Ramos (cell line): ENCODE measurements at regions not wholly inside any gene's neighbourhood (a gene's known extent, or its start where the extent isn't known, plus 50 kb on each side); places are given as distances from the start of the nearest gene placed in this dataset.
"Not testable (repeated sequence)": the region's sequence is repeated elsewhere in the genome, so short reads cannot be mapped to it uniquely, and the experiment has no call there.

Source experiments
- in situ Hi-C: fragments of 300-500 bp; cut with MboI; formaldehyde crosslinking; loops from one replicate; pipeline ENCODE4 v1.14.3; 2022; ENCODE audit warnings: low sequenced_read_pairs; ENCODE audit not compliant: unreplicated experiment

DNA sequence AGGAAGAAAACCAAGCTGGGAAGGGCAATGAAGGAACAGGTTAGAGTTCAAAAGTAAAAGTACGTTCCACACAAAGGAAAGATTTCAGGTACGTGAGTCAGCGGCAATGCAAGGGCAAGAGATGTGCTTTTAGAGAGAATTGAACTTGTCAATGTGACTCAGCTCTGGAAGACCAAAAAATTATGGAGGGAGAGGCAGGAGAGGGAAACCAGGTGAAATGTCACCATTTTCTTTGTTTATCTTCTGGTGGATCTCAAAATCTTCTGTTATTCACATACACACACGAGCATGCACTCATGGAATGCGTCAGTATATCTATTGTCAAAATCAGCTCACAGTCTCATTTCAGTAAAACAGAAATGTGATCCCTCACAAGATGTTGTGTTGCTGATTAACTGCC, 148.8 kb upstream of the RFX3 start:
- in situ Hi-C loops, result no loop called here

DNA sequence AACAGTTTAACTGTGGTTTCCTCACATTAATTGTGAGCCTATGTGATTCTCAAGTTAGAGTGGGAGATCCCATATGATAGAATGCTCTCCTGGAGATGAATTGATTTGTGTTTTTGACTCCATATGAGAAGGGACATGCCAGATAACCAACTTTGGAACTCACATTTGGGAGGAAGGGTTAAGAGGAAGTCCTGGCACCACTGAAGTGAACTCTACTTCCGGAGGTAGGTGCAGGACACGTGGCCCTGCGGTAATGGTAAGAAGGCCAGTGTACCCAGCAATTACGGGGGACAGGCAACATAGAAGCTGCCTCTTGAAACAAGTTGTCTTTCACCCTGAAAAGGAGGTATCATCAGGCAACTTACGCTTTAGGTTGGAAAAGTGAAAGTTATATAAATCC, 146.6 kb upstream of the RFX3 start:
- in situ Hi-C loops, result no loop called here

DNA sequence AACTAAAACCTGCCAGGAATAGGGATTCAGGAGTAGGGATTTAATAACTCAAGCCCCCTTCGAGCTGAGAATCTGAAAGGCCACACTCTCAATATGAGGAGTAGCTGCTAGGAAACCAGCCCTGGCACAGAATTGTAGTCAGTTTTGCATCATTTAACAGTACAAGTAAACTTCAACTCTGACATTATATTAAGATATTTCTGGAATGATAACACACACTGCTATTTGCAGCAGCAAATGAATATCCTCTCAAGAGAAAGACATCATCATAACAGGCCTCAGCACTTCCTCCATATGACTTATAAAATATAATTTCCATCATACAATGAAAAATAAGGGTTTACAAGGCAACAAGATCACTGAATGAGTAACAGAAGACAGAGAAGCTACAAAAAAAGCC, 138.2 kb upstream of the RFX3 start:
- in situ Hi-C loops, result no loop called here

DNA sequence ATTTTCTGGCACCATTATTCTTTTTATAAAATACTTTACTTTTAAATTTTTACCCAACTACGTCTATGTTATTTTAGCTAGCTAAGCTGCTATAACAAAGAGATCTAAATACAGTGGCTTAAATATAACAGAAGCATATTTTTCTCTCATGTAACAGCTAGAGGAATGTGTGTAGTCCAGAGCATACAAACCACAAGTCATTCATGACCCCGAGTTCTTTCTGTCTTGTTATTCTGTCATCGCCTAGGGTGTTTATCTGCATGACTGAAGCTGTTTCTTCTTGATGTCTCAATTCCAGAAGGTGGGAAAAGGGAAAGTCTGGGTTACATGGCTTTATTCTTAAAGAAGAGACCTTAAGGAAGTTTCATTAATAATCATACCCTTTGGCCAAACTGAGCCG, 136.9 kb upstream of the RFX3 start:
- in situ Hi-C loops, result no loop called here

DNA sequence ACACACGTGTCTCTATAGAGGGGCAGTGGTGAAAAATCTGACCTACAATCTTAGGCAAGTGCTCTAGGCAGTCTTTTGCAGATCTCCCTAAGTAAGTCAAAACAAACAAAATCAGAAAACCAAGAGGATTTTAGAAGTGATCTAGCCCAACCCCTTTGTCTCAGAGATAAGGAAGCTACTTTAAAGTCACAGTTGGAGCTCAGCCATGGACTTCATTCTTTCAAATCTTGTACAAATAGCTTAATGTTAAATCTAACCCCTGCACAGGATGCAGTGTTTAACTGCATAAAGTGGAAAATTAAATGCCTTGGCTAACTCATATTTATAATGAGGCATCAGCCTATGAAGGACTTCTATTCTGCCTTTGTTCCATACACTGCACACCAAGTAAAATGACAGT, 135.1 kb upstream of the RFX3 start:
- in situ Hi-C loops, result no loop called here

DNA sequence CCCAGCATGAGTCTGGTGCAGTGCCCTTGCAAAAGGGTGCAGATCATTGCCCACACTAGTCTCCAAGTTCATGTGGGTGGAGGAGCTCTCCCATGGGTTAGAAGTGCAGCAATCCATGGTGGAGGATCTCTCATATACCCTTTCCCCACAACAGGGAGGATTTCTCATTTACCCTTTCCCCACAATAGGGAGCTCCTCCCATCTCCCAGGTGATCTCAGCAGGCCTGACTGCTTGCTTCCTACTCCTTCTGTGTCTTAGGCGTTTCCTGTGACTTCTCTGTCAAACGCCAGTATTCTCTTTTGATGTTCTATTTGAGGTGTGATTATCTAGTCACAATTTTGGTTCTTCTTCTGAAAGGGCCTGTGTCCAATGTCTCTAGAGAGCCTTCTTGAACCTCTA, 133.8 kb upstream of the RFX3 start:
- in situ Hi-C loops, result no loop called here

DNA sequence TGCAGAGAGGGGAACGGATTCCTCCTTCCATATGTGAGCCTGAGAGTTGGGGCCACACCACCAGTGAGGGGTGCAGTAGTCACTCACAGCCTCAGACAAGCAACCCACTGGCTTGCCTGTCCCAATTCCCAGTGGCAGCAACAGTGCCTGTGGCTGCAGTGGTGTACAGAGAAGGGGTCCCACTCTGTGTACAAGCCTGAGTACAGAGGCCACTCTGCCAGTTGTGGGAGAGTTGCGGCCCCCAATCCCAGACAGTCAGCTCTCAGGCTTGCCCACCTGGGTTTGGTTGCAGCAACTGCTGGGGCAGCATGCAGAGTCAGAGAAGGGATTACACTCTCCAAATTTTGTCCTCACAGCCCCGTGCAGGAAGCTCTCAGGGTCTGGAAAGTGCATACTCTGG, 133.2 kb upstream of the RFX3 start:
- in situ Hi-C loops, result no loop called here

DNA sequence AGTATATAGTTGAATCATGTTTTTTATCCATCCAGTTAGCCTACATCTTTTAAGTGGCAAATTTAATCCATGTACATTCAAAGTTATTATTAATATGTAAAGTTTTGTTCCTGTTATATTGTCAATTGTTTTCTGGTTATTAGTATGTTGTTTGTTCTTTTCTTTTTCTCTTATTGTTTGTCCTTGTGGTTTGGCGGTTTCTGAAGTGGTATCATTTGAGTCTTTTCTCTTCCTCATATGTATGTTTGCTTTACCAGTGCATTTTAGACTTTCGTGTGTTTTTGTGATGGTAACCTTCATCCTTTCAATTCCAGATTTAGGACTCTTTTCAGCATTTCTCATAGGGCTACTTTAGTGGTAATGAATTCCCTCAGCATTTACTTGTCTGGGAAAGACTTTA, 130.4 kb upstream of the RFX3 start:
- in situ Hi-C loops, result no loop called here

DNA sequence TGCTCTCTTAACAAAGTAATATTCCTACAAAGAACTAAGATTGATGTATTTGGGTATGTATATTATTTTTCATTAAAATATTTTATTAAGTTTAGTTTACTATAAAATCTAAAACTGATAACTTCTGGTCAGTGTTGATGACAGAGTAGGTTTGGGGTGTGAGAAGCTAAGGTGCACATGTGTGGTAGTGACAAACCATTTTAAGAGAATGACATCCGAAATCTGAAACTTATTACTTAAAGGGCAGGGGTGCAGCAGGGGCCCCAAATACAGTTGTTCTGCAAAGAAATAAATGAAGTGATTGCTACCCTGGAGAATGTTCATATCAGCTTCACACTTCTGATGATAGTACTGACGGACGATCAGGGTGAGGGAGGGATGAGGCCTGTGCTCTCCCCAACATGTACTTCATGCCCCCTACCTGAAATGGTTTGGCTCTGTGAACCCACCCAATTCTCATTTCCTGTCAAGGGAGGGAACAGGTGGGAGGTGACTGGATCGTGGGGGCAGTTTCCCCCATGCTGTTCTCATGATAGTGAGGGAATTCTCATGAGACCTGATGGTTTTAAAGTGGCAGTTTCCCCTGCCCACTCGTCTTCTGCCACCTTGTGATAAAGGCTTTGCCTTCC, 125.3 kb upstream of the RFX3 start:
- in situ Hi-C loops, result no loop called here

DNA sequence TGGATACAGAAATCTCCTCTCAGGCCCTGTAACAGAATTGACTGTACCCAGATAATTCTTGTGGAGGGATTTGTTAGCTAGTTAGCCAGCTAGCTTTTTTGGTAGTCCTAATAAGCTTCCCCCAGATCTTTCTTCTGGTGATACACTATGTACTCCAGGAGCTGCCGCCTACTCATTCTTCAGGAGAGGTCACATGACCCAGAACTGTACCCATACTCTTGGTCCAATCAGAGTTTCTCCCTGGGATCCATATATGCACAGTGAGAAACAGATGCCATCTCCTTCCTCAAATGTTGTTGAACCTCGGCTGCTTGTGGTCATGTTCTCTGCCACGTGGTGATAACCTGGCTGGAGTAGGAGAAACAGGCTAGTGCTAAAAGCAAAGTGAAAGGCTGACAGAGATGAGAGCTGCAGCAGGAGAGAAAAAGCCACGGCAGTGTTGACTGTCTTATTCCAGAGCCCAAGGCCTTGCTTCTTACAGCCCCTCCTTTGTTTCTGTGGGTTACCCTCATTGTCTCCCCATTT, 123.0 kb upstream of the RFX3 start:
- in situ Hi-C loops, result no loop called here

DNA sequence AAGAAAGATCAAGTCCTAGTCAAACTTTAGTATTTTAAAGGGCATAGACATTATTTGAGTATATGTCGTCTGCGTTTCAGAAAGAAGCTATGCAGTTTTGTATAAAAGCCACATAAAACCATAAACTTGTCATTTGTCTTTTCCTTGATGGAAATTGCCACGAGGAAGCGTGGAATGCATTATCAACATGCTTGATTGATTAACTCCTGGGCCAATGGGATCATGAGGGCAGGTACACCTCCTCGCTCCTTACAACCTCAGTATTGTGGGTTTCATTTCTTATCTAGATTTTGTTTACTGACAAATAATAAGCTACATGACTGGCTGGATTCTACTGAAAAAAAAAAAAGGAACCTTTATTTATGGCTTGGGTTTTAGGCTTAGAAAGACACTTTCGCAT, 122.5 kb upstream of the RFX3 start:
- in situ Hi-C loops, result no loop called here

DNA sequence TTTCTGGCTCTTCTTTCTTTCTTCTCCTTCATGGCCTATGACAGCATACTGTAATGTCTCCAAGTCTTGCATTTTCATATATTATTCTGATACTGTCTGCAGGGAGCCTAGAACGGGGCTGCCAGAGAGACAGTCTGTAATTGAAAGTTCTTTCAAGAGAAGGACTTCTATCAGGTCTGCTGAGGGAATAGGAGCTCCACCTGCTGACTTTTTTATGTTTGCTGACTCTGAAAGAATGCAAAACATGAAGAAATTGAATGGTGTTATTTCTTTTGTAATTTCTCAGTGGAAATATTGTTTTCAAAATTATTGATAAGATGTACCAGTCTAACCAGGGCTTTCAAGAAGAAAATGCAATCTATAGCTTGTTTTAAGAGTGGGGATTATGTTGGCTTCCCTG, 121.9 kb upstream of the RFX3 start:
- in situ Hi-C loops, result no loop called here

DNA sequence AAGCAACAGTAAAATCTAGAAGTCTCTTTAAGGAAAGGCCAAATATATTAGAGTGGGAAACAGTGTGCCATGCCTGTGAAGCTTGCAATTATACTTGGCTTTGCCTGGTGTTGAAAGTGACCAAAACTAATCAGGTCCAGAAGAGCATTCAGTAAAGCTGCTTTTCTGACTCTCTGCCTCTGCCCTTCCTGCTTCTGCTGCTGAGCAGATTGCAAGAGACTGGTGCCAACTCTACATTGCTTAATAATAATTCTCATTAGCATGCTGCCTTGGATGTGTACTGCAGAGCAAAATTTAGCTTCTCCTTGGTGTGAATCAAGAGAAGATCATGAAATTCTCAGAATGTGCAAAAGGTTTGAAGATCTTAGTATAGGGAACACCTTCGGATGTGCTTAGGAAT, 120.4 kb upstream of the RFX3 start:
- in situ Hi-C loops, result no loop called here

DNA sequence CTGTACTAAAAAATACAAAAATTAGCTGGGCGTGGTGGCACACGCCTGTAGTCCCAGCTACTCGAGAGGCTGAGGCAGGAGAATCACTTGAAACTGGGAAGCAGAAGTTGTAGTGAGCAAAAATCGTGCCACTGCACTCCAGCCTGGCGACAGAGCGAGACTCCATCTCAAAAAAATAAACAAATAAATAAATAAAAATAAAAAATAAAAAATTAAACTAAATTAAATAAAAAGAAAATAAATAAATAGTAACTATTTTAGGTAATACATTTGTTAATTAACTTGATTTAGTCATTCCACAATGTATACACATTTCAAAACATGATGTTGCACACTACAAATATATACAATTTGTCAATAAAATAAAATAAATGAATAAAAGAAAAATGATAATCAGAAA, 116.3 kb upstream of the RFX3 start:
- in situ Hi-C loops, result not testable (repeated sequence)

DNA sequence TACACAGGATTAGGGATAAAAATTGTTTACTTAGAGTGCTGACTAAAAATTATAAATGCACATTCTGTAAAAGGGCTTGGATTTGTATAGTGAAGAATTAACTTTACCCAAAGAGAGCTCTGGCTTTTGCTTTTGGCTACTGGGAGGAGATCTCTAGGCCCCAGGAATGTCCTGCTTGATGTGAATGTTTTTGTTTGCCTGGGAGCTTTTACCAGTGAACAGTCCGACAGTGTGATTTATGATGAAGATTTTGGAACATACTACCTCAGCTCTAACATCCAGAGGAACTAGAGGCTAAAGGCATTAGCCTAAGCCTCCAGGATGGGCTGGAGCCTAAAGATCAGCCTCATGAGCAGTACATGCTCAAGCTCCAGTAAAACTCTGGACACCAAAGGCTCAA, 103.7 kb upstream of the RFX3 start:
- in situ Hi-C loops, result no loop called here

DNA sequence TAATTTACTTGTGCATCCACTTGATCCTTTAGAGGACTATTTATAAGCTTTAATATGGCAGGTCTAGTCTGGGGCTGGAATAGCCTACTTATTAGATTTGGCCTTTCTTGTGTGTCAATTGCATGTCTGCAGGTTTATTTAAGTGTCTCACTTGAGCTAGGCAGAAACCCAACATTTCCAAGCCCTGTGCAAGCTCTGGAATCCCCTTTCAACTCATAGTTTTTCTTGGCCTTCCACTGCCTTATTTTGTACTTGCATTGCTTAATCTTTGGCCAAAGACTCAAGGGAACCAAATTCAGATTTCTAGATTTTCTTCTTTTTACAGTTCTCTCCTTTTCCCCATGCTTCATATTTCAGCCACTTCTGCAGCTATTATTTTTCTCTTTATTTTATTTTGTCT, 102.4 kb upstream of the RFX3 start:
- in situ Hi-C loops, result no loop called here

DNA sequence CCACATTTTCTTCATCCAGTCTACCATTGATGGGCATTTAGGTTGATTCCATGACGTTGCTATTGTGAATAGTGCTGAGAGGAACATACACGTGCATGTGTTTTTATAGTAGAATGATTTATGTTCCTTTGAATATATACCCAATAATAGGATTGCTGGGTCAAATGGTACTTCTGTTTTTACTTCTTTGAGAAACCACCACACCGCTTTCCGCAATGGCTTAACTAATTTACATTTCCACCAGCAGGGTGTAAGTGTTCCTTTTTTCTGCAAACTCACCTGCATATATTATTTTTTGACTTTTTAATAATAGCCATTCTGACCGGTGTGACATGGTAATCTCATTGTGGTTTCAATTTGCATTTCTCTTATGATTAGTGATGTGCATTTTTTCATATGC, 82.2 kb upstream of the RFX3 start:
- in situ Hi-C loops, result no loop called here

DNA sequence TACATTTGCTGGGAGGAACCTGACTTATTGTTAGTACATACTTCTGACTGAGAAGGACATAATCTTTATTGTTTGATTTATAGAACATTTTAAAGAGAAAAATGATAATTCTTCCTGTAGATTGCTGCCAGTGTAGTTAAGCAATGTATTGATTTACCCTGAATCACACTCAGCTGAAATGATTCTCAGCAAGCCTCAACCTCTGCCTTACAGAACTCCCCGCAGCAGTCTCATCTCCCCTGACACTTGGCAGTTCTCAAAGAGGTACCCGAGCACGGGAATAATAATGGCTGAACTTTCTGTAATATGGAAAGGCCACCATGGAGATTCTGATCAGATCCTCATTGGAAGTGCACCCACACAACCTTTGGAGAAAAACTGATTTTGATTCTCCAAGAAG, 74.9 kb upstream of the RFX3 start:
- in situ Hi-C loops, result no loop called here

DNA sequence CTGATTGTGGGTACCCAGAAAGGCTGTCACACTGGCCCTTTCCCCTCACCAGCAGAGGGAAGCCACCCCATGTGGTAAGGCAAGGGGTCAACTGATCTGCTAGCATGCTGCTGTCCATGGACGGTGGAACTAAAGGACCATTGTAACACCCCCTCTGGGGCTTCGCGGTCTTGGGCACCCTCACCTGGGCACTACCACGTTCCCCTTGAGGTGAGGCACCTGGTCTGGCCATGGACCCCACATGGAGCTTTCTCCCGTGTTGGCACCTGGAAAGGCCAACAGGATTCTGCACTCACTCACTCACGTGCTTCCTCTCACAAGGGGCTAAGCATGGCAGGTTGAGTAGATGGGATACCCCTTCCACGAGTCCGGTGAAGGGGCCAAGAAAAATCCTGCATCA, 72.0 kb upstream of the RFX3 start:
- in situ Hi-C loops, result no loop called here

DNA sequence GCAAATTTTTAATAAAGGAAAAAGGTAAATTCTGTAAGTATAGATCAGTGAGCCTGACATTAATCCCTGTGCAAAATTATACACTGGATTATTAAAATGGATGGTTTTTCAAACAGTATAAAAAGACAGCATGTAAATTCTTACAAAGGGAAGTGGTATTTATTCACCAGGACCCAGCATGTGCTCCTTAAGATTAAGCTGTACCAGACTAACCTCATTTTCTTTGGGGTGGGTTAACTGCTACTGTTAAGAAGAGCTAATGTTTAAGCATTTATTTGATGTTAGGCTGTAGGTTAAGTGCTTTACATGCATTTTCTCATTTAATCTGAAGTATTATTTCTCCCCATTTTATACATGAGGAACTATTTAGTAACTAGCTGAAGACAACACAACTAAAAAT, 60.3 kb upstream of the RFX3 start:
- in situ Hi-C loops, result no loop called here

DNA sequence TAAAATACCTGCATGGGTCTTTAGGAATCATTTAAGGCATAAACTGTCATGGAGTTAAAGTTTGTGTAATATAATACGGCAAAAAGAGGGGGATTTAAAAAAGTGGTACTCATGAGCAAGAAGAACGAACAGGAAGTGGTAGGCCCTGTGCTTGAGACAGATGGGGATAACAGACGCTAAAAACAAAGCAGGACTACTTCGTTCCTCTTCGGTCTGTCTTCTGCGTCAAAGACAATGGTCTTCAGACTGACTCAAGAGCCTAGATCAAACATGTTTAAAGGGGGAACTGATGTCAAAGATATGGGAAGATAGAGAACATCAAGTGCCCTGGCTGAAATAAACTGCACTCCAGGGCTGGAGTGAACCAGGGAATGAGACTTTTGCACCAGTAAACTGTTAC, 59.8 kb upstream of the RFX3 start:
- in situ Hi-C loops, result no loop called here

DNA sequence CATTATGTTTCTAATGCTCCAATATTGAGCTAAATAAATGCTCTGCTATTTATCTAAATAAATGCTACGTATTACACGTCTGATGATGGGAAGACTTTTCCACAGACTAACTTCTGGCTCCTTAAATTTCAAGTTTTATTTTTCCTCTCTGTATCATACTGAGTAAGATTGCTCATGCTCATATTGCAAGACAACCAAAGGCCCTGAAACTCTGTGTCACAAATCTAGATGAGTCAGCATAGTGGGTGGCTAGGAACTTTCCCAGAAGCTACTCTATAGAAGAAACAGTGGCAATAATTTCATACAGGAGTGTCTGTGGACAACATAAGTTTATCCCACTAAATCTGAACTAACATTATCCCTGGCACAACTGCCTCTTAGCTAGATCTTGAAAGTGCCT, 53.0 kb upstream of the RFX3 start:
- in situ Hi-C loops, result no loop called here

DNA sequence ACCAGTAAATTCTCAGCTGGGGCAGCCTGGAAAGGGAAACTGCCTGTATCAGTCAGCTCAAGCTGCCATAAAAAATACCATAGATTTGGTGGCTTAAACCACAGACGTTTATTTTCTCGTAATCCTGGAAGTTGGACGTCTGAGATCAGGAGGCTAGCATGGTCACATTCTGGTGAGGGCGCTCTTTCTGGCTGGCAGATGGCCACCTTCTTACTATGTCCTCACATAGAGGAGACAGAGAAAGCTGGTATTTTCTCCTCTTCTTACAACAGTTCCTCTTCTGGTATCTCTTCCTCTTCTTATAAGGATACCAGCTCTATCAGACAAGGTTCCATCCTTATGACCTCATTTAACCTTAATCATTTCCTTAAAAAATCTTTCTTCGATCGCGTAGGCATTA, 50.5 kb upstream of the RFX3 start:
- in situ Hi-C loops, result no loop called here
